Posterior vena cava (tissue), 2 donors: ENCODE measurements at regions not wholly inside any gene's neighbourhood (a gene's known extent, or its start where the extent isn't known, plus 50 kb on each side); places are given as distances from the start of the nearest gene placed in this dataset.
"Not testable (repeated sequence)": the region's sequence is repeated elsewhere in the genome, so short reads cannot be mapped to it uniquely, and the experiment has no call there.

Experiments used
- DNase-seq: peaks from one replicate; pipeline ENCODE4 v3.0.0-alpha.2; 2020; ENCODE audit warnings: low spot score
- intact Hi-C, 2 donors: fragments of 100-400 bp; cut with DNase I; formaldehyde crosslinking; loops; one replicate each; pipeline versions ENCODE4 v1.14.1 to v1.14.2; 2022 to 2023
- donor health status: DM: yes; HTN: yes; CAD: no.
- donor health status: DM: yes; HTN: yes; CAD: no.

- intact Hi-C loops = no loop called here
- no peak for DNase-seq
These were observed 1995.1 kb downstream of the MRPL39 start for GRCh38 chr21:23612210-23612609.

- intact Hi-C loops = no loop called here
- no peak for DNase-seq
These were observed 1999.4 kb downstream of the MRPL39 start for GRCh38 chr21:23607782-23608431.

GRCh38 chr21:23601549-23601948 lies 2005.7 kb downstream of the MRPL39 start:
- no peak for DNase-seq
- intact Hi-C loops = no loop called here

- intact Hi-C loops = no loop called here
- no peak for DNase-seq
These were observed 2013.7 kb downstream of the MRPL39 start for GRCh38 chr21:23593582-23593981.

- no peak for DNase-seq
- intact Hi-C loops = no loop called here
These were observed 2021.9 kb downstream of the MRPL39 start for GRCh38 chr21:23585419-23585818.

GRCh38 chr21:23579573-23579972 lies 2027.7 kb downstream of the MRPL39 start:
- intact Hi-C loops = no loop called here
- no peak for DNase-seq

GRCh38 chr21:23578027-23578426 lies 2029.3 kb downstream of the MRPL39 start:
- DNase-seq = no peak
- intact Hi-C loops = no loop called here

- DNase-seq = no peak
- intact Hi-C loops = no loop called here
These were observed 2032.3 kb downstream of the MRPL39 start for GRCh38 chr21:23574932-23575331.

GRCh38 chr21:23548924-23549323 lies 2058.4 kb downstream of the MRPL39 start:
- DNase-seq, intact Hi-C loops: not testable (repeated sequence)

- intact Hi-C loops = no loop called here
- DNase-seq = no peak
These were observed 2063.9 kb downstream of the MRPL39 start for GRCh38 chr21:23543333-23543732.

GRCh38 chr21:23542097-23542496 lies 2065.2 kb downstream of the MRPL39 start:
- intact Hi-C loops = no loop called here
- DNase-seq = no peak

- intact Hi-C loops = no loop called here
- no peak for DNase-seq
These were observed 2065.7 kb downstream of the MRPL39 start for GRCh38 chr21:23541571-23541970.

GRCh38 chr21:23534850-23535249 lies 2072.4 kb downstream of the MRPL39 start:
- DNase-seq = no peak
- intact Hi-C loops = no loop called here

GRCh38 chr21:23531444-23531843 lies 2075.8 kb downstream of the MRPL39 start:
- intact Hi-C loops = no loop called here
- no peak for DNase-seq

- intact Hi-C loops = no loop called here
- DNase-seq = no peak
These were observed 2082.6 kb downstream of the MRPL39 start for GRCh38 chr21:23524685-23525084.

- DNase-seq = no peak
- intact Hi-C loops = no loop called here
These were observed 2084.5 kb downstream of the MRPL39 start for GRCh38 chr21:23522751-23523150.

GRCh38 chr21:23507501-23507900 lies 2099.8 kb downstream of the MRPL39 start:
- intact Hi-C loops = no loop called here
- DNase-seq = no peak

- intact Hi-C loops = no loop called here
- no peak for DNase-seq
These were observed 2110.6 kb downstream of the MRPL39 start for GRCh38 chr21:23496729-23497128.

GRCh38 chr21:23488245-23488644 lies 2119.0 kb downstream of the MRPL39 start:
- intact Hi-C loops = no loop called here
- DNase-seq = no peak

- no peak for DNase-seq
- intact Hi-C loops = no loop called here
These were observed 2126.6 kb downstream of the MRPL39 start for GRCh38 chr21:23480591-23481270.

GRCh38 chr21:23478381-23478780 lies 2128.9 kb downstream of the MRPL39 start:
- intact Hi-C loops = no loop called here

More at GRCh38 chr21:23478381-23478780, 2128.9 kb downstream of the MRPL39 start:
- DNase-seq = no peak
